ENCODE measurements at regions not wholly inside any gene's neighbourhood (a gene's known extent, or its start where the extent isn't known, plus 50 kb on each side); places are given as distances from the start of the nearest gene placed in this dataset.

DNA sequence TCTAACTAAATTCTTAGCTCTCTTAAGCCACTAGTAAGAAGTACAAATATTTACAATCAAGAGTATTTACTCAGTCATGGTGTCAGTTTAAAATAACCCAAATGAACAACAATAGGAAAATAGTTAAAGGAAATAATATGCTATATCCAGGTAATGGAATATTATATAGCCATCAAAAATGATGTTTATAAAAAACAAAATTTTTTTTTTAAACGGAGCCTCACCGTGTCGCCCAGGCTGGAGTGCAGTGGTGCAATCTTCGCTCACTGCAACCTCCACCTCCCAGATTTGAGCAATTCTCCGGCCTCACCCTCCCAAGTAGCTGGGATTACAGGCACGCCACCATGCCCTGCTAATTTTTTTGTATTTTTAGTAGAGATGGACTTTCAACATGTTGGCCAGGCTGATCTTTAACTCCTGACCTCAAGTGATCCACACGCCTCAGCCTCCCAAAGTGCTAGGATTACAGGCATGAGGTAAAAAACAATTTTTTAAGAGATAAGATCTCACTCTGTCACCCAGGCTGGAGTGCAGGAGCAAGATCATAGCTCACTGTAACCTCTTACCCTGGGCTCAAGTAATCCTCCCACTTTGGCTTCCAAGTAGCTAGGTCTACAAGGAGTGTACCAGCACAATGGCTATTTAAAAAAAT is 132.5 kb downstream of the NOC3L start:
- TF ChIP-seq, protein P1, sequence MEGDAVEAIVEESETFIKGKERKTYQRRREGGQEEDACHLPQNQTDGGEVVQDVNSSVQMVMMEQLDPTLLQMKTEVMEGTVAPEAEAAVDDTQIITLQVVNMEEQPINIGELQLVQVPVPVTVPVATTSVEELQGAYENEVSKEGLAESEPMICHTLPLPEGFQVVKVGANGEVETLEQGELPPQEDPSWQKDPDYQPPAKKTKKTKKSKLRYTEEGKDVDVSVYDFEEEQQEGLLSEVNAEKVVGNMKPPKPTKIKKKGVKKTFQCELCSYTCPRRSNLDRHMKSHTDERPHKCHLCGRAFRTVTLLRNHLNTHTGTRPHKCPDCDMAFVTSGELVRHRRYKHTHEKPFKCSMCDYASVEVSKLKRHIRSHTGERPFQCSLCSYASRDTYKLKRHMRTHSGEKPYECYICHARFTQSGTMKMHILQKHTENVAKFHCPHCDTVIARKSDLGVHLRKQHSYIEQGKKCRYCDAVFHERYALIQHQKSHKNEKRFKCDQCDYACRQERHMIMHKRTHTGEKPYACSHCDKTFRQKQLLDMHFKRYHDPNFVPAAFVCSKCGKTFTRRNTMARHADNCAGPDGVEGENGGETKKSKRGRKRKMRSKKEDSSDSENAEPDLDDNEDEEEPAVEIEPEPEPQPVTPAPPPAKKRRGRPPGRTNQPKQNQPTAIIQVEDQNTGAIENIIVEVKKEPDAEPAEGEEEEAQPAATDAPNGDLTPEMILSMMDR (IDR thresholded peaks at IDR 0.05; ENCODE audit: control extremely low read depth, extremely low read depth): no peak
- peaks cover 0 to 2% (median 0%) of the 10 kb centered on the region in 4 donors for H3K36me3 ChIP-seq (ENCODE audit: control insufficient read depth in 4 of 4, insufficient read depth in 4 of 4, low read length in 4 of 4)
- no peaks in the 10 kb centered on the region for H3K27me3 ChIP-seq (ENCODE audit: control insufficient read depth in 3 of 3, insufficient read depth in 3 of 3, low read length in 2 of 3)
- no peaks in the 10 kb centered on the region for H3K9me3 ChIP-seq (ENCODE audit: control insufficient read depth in 4 of 4, insufficient read depth in 3 of 4, low read length in 3 of 4)
- DNase-seq (no peak), ATAC-seq (ENCODE audit: insufficient read depth, low FRiP score) (no peak)
- peaks cover 0 to 5% (median 0%) of the 10 kb centered on the region in 5 donors for H3K4me1 ChIP-seq (ENCODE audit: control insufficient read depth in 5 of 5, insufficient read depth in 5 of 5, low read length in 5 of 5)
- H3K27ac ChIP-seq (ENCODE audit: low read depth in 1 of 2, low read length in 1 of 2): no peak overlapping the region
- H3K9ac ChIP-seq (ENCODE audit: insufficient read depth in 1 of 2, low read length in 2 of 2): no peak overlapping the region
- H3K4me3 ChIP-seq: no peak overlapping the region
- WGBS, 2 donors: 93 to 96% methylated on average over 7 of the region's 7 CpGs

DNA sequence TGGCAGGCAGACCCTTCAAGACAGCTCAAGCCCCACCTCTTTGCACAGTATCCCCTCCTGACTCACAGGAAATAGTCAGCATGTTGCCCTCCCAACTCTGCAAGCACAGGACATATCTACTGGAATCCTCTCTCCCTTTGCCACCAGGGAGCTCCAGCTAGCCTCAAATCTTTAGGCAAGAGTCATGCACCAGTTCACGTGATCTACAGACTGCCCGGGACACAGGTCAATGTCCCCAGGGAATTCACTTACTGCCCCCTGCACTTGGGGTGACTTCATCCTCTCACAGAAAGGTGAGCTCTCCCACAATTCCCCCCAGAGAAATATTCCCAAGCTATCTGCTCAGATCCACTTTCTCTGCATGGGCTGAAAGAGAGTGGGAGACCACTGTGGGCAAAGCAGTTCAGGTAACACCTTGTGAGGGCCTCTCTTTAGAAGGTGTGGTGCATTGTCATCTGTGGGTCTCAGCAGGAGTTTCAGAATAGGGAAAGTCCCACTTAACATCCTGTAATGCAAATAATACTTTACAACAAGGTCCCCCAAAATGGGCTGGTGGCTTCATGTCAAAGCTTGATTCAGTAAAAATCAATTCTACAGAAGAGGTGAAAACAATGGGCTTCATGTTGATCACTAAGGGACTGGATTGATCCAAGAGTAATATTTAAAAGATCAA is 129.9 kb downstream of the NOC3L start:
- no peak overlapping the region for H3K9ac ChIP-seq (ENCODE audit: insufficient read depth in 1 of 2, low read length in 2 of 2)
- H3K4me1 ChIP-seq (ENCODE audit: control insufficient read depth in 5 of 5, insufficient read depth in 5 of 5, low read length in 5 of 5): peaks cover 0 to 16% (median 0%) of the 10 kb centered on the region in 5 donors
- DNase-seq (no peak), ATAC-seq (ENCODE audit: insufficient read depth, low FRiP score) (no peak)
- peaks cover 0 to 2% (median under 1%) of the 10 kb centered on the region in 4 donors for H3K36me3 ChIP-seq (ENCODE audit: control insufficient read depth in 4 of 4, insufficient read depth in 4 of 4, low read length in 4 of 4)
- H3K4me3 ChIP-seq: no peak overlapping the region
- TF ChIP-seq, protein P1 (IDR thresholded peaks at IDR 0.05; ENCODE audit: control extremely low read depth, extremely low read depth): no peak
- no peaks in the 10 kb centered on the region for H3K9me3 ChIP-seq (ENCODE audit: control insufficient read depth in 4 of 4, insufficient read depth in 3 of 4, low read length in 3 of 4)
- H3K27me3 ChIP-seq (ENCODE audit: control insufficient read depth in 3 of 3, insufficient read depth in 3 of 3, low read length in 2 of 3): no peaks in the 10 kb centered on the region
- H3K27ac ChIP-seq (ENCODE audit: low read depth in 1 of 2, low read length in 1 of 2): no peak overlapping the region
- WGBS, 2 donors: 91 to 100% methylated on average over 2 of the region's 2 CpGs

DNA sequence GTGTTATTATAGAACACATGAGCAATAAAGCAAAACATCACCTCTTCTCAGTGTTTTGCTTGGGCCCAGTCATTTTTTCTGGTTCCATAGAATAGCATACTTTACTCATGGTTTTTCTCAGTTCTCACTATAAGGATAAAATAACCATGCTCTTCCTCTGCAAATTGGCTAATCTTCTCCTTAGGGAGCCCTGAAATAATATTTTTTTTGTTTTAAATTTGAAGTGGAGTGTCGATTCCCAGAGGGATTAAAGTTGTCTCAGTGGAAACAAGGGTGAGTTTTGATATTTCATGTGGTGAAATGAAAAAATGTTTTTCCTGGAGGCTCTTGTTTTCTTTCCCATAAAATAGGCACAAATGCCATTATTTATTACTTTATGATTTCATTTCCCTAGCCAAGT is 127.3 kb downstream of the NOC3L start:
- no peak overlapping the region for H3K9ac ChIP-seq (ENCODE audit: insufficient read depth in 1 of 2, low read length in 2 of 2)
- TF ChIP-seq, protein P1 (IDR thresholded peaks at IDR 0.05; ENCODE audit: control extremely low read depth, extremely low read depth): no peak
- peaks cover 0 to 16% (median 0%) of the 10 kb centered on the region in 5 donors for H3K4me1 ChIP-seq (ENCODE audit: control insufficient read depth in 5 of 5, insufficient read depth in 5 of 5, low read length in 5 of 5)
- whole genome bisulfite sequencing, 2 donors: 86 to 89% methylated on average over 1 of the region's 1 CpG
- no peak overlapping the region for H3K4me3 ChIP-seq
- peaks cover 0 to 2% (median under 1%) of the 10 kb centered on the region in 4 donors for H3K36me3 ChIP-seq (ENCODE audit: control insufficient read depth in 4 of 4, insufficient read depth in 4 of 4, low read length in 4 of 4)
- H3K27me3 ChIP-seq (ENCODE audit: control insufficient read depth in 3 of 3, insufficient read depth in 3 of 3, low read length in 2 of 3): no peaks in the 10 kb centered on the region
- H3K9me3 ChIP-seq (ENCODE audit: control insufficient read depth in 4 of 4, insufficient read depth in 3 of 4, low read length in 3 of 4): no peaks in the 10 kb centered on the region
- DNase-seq (no peak), ATAC-seq (ENCODE audit: insufficient read depth, low FRiP score) (no peak)
- no peak overlapping the region for H3K27ac ChIP-seq (ENCODE audit: low read depth in 1 of 2, low read length in 1 of 2)
